GM13977 (cell line): ENCODE measurements at regions not wholly inside any gene's neighbourhood (a gene's known extent, or its start where the extent isn't known, plus 50 kb on each side); places are given as distances from the start of the nearest gene placed in this dataset.

Experiments used
- DNase-seq: peaks from one replicate; pipeline ENCODE4 v3.0.0; 2012; ENCODE audit warnings: low spot score
- in situ Hi-C: fragments of 300-500 bp; cut with MboI; formaldehyde crosslinking; loops from one replicate; pipeline ENCODE4 v1.12.0; 2022; ENCODE audit warnings: low sequenced_read_pairs, low pct_unique_long_range_greater_than_20kb, mixed read lengths, inconsistent platforms; ENCODE audit not compliant: unreplicated experiment
- TF ChIP-seq, protein P1 (sequence below): IDR thresholded peaks from 2 replicates; pipeline ENCODE4 v1.5.1; 2012; ENCODE audit warnings: mild to moderate bottlenecking, control low read depth; ENCODE audit not compliant: insufficient read depth; ENCODE audit errors: extremely low read depth, missing control alignments

DNA sequence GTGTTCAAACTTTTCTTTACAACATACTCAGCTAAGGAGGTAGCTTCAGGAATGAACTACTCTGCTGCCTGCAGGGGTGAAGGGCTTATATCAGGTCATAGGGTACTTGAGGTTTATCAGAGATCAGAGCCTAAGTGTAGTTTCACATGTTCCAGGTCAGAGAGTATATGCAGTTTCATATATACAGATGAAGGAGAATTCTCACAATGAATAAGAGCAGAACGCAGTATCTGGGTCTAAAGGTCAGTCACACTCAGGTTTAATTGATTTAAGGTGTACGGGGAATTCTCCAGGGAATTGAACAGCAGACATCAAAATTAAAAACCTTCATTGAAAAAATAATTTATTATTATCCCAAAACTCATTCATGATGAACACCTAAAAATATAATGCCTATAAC is 700.6 kb downstream of the TECRL start:
- no peak for DNase-seq
- in situ Hi-C loops = no loop called here
- TF ChIP-seq, protein P1, sequence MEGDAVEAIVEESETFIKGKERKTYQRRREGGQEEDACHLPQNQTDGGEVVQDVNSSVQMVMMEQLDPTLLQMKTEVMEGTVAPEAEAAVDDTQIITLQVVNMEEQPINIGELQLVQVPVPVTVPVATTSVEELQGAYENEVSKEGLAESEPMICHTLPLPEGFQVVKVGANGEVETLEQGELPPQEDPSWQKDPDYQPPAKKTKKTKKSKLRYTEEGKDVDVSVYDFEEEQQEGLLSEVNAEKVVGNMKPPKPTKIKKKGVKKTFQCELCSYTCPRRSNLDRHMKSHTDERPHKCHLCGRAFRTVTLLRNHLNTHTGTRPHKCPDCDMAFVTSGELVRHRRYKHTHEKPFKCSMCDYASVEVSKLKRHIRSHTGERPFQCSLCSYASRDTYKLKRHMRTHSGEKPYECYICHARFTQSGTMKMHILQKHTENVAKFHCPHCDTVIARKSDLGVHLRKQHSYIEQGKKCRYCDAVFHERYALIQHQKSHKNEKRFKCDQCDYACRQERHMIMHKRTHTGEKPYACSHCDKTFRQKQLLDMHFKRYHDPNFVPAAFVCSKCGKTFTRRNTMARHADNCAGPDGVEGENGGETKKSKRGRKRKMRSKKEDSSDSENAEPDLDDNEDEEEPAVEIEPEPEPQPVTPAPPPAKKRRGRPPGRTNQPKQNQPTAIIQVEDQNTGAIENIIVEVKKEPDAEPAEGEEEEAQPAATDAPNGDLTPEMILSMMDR = no peak

DNA sequence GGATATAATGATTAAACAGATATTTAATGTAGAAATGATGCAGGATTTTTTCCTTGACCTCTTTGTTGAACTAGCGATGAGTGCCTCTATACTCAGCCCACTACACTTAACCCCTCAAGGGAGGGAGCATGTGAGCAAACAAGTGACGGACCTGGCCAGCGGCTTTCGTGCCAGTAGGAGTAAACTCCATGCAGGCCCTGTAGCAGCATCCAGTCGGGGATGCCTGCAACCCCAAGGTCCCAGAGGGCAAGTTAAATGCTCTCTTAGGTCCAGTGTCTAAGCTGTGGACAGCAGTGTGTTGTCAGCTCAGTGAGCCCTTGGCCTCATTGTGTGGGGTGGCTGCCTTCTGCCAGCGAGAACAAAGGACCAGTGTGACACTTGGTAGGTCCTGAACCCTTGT is 708.7 kb downstream of the TECRL start:
- in situ Hi-C loops = no loop called here
- TF ChIP-seq, protein P1 = no peak

DNA sequence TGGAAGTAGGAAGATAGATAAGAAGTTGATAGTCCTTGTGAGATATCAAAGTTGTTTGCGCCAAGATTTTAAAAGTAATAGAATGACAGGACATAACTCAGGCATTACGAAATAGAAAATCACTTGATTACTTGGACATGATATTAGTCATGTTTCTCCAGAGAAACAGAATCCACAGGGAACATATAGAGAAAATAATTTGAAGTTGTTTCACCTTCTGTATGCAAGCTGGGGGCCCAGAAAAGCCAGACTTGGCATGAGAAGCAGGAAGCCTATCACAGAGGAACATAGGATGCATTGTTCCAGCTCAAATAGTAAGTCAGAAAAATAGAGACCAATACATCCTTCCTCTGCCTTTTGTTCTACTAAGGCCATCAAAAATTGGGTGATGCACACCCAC is 715.9 kb downstream of the TECRL start:
- DNase-seq = no peak
- TF ChIP-seq, protein P1 = no peak
- in situ Hi-C loops = no loop called here

More for the DNA sequence above, 708.7 kb downstream of the TECRL start:
- DNase-seq = no peak

DNA sequence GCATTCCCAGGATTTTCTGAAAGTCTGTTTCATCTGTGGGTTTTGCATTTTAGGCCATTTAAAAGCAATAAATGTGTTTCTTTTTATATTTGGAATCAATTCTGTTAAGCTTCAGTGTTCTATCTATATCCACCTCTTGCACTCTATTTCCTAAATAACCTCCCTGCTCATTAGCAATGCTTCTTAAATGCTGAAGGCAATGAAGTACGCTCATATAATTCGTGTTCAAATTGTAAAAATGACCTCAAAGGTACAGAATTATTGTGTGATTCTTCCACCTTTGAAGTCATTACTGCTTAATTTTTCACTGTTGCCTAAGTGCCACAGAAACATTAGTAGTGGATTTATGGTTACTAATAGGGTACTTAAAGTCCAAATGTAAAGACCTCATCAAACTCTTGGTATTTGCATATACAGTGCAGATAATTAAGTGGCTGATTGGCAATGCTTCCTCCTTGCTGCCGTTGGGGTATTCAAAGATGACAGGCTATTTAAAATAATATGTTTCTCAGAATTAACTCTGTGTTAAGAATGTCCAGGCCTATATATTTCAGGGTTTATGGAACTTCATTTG is 730.8 kb downstream of the TECRL start:
- no peak for DNase-seq
- in situ Hi-C loops = no loop called here
- TF ChIP-seq, protein P1 = no peak

DNA sequence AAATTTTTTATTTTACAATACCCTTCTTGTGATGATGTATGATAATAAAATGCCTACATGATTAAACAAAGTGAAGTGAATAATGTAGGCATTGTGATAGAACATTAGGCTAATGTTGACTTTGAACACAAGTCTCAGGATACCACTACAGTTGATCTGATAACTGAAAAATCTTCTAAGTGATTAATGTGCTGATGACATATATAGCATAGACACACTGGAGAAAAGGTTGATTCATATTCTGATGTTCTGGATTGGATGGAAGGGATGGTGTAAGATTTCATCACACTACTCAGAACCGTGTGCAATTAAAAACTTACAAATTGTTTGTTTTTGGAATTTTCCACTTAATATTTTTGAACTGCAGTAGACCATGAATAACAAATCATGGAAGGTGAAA is 738.5 kb downstream of the TECRL start:
- no peak for DNase-seq
- in situ Hi-C loops = no loop called here
- TF ChIP-seq, protein P1 = no peak

DNA sequence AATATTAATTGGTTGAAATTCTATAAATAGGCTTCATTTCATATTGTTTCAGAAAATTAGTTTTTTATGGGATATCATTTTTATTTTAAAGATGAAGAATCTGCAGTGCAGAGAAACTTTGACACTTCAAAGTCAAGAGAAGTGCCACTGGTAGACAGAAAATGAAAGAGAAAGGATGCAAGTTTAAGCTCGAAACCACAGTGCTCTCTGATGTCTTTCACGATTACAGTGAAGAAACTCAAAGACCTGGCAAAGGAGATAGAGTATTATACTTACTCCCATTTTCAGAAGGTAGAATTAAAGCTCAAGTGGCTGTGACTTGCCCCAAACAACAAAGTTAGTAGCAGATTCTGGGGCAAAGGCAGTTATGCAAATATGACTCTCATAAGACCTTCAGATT is 745.4 kb downstream of the TECRL start:
- TF ChIP-seq, protein P1 = no peak
- DNase-seq = no peak
- in situ Hi-C loops = no loop called here

DNA sequence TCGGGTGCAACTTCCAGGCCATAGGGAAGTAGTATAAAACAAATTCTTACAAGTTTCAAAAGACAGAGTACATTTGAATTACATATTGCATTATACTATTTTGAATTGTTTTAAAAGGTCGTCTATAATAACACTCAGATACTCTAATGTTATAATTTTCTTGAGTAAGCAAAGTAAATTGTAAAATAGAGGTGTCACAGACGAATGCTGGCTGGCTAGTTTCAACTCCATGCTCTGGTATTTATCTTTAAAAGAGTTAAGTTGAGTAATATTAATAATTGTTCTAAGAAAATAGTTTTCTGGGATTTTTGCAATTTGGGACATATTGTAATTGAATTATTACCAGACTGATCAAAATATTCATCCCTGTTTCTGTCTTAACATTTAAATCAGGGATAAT is 764.9 kb downstream of the TECRL start:
- DNase-seq = no peak
- TF ChIP-seq, protein P1 = no peak
- in situ Hi-C loops = no loop called here
